HG03025 (cell line): ENCODE measurements at regions not wholly inside any gene's neighbourhood (a gene's known extent, or its start where the extent isn't known, plus 50 kb on each side); places are given as distances from the start of the nearest gene placed in this dataset.
"Not testable (repeated sequence)": the region's sequence is repeated elsewhere in the genome, so short reads cannot be mapped to it uniquely, and the experiment has no call there.

Experiments
- ATAC-seq: cut with Tn5 transposase; IDR thresholded peaks from one replicate; pipeline ENCODE4 v1.9.1; 2021; ENCODE audit warnings: mild to moderate bottlenecking, moderate library complexity; ENCODE audit not compliant: unreplicated experiment, low FRiP score

- no peak for ATAC-seq
Measured at GRCh38 chr21:39084979-39085729, 98.1 kb downstream of the PSMG1 start.

GRCh38 chr21:39084073-39084472 lies 99.2 kb downstream of the PSMG1 start:
- ATAC-seq, result no peak

GRCh38 chr21:39083377-39084008 lies 99.8 kb downstream of the PSMG1 start:
- no peak for ATAC-seq

- ATAC-seq, result no peak
Measured at GRCh38 chr21:39082656-39083376, 100.4 kb downstream of the PSMG1 start.

- no peak for ATAC-seq
Measured at GRCh38 chr21:39080366-39080765, 102.9 kb downstream of the PSMG1 start.

- no peak for ATAC-seq
Measured at GRCh38 chr21:39079617-39080016, 103.6 kb downstream of the PSMG1 start.

GRCh38 chr21:39078322-39079065 lies 104.8 kb downstream of the PSMG1 start:
- ATAC-seq, result no peak

- no peak for ATAC-seq
Measured at GRCh38 chr21:39077876-39078275, 105.4 kb downstream of the PSMG1 start.

- no peak for ATAC-seq
Measured at GRCh38 chr21:39074508-39074907, 108.7 kb downstream of the PSMG1 start.

GRCh38 chr21:39073717-39074116 lies 109.5 kb downstream of the PSMG1 start:
- ATAC-seq, result no peak

- ATAC-seq, result no peak
Measured at GRCh38 chr21:39073063-39073462, 110.2 kb downstream of the PSMG1 start.

- ATAC-seq, result no peak
Measured at GRCh38 chr21:39072468-39072867, 110.8 kb downstream of the PSMG1 start.

- no peak for ATAC-seq
Measured at GRCh38 chr21:39071623-39072214, 111.5 kb downstream of the PSMG1 start.

GRCh38 chr21:39069856-39070255 lies 113.4 kb downstream of the PSMG1 start:
- not testable (repeated sequence) for ATAC-seq

- no peak for ATAC-seq
Measured at GRCh38 chr21:39066829-39067780, 116.1 kb downstream of the PSMG1 start.

- ATAC-seq, result no peak
Measured at GRCh38 chr21:39065917-39066316, 117.3 kb downstream of the PSMG1 start.

- no peak for ATAC-seq
Measured at GRCh38 chr21:39064325-39065012, 118.8 kb downstream of the PSMG1 start.

GRCh38 chr21:39063517-39063916 lies 119.7 kb downstream of the PSMG1 start:
- ATAC-seq, result no peak

- ATAC-seq, result no peak
Measured at GRCh38 chr21:39062196-39062595, 121.1 kb downstream of the PSMG1 start.
